Stimulated activated CD8-positive, alpha-beta memory T cell treated with anti-CD3 and anti-CD28 coated beads, Interleukin-12 subunit alpha, Interleukin-12 subunit beta, amount 100 ng/mL, for 24 hours (primary cell): ENCODE measurements at regions not wholly inside any gene's neighbourhood (a gene's known extent, or its start where the extent isn't known, plus 50 kb on each side); places are given as distances from the start of the nearest gene placed in this dataset.
"Not testable (repeated sequence)": the region's sequence is repeated elsewhere in the genome, so short reads cannot be mapped to it uniquely, and the experiment has no call there.

Source experiments
- DNase-seq: peaks from one replicate; pipeline ENCODE4 v3.0.0-alpha.2; 2020; ENCODE audit errors: extremely low read depth

DNA sequence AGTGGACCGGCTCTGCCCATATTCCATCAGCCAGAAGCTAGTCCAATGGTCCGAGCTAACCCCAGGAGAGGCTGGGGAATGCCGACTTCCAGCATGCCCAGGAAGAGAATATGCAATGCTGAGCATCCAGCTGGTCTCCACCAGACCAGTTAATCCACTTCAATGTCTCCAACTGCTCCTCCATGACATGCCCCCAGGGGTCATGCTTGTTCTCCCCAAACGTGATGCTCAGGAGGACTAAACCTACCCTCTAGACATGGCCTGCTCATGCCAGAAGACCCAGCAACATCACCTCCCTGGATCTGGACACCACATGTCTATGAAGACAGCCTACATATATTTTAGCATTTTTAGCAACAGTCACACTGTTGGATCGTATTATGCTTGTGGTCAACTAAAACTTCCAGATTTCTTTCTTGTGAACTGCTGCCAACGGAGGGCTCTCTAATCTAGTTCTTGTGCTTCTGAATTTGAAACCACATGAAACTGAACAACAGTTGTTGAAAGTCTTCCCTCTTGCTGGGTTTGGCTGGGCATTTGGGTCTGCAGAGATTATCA, 245.1 kb downstream of the SOX9 start:
- no peak for DNase-seq

DNA sequence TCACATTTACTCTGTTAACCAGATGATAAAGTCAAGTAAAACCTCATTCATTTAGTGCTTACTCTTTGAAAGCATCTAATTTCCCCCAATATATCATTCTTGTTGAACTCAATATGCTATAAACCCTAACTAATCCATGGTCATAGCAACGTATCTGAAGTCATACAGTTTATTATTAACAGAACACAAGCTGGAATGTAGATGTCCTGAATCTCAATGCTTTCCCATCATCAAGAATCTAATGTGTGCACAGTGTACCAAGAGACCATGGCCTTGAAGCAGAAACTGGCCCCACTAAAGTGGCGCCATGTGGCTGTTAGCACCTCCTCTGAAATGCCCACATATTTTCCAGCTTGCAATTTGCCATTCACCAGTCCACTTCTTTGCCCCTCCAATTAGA, 245.8 kb downstream of the SOX9 start:
- DNase-seq: no peak

GRCh38 chr17:72368191-72368590, 247.4 kb downstream of the SOX9 start:
- DNase-seq: no peak

GRCh38 chr17:72369366-72369765, 248.5 kb downstream of the SOX9 start:
- no peak for DNase-seq

DNA sequence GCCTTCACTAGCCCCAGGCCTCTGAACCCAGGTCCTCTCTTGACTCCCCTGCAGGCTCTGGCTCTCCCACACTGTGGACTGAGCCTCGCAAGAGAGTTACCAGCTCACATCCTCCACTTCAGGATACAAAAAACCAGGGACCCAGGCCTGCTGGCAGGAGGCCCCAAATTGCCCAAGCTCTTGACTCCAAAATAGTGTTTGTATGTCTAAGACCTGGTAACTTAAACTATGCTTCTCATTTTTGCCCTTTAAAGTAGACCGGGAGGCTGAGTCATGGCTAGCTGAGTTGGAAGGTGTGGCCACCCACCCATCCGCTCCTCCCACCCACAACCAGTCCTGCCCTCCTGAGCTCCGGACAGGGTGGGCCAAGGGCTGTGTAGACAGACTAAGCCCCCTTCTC, 250.0 kb downstream of the SOX9 start:
- no peak for DNase-seq

DNA sequence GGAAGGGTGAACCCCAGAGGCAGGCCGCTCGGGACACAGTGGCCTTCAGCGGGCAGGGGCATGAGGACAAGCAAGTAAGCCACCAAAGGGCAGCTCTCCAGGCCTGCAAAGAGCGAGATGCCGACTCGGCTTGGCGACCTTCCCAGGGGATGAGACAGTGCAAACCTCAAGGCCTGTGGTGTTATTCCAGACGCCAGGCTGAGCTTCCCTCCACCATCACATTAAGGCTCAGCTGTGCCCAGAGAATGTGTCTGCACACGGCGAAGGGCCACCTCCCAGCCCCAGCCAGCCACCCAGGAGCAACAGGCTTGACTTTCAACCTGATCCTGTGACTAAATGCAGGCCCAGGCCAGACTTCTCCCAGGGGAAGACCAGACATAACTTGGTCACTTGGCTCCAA, 251.4 kb downstream of the SOX9 start:
- DNase-seq: no peak

GRCh38 chr17:72373910-72374741, 253.3 kb downstream of the SOX9 start:
- no peak for DNase-seq

GRCh38 chr17:72376526-72377345, 255.9 kb downstream of the SOX9 start:
- DNase-seq: no peak

GRCh38 chr17:72378414-72379390, 257.9 kb downstream of the SOX9 start:
- no peak for DNase-seq

- DNase-seq: no peak
These were observed 258.7 kb downstream of the SOX9 start for GRCh38 chr17:72379516-72379915.

DNA sequence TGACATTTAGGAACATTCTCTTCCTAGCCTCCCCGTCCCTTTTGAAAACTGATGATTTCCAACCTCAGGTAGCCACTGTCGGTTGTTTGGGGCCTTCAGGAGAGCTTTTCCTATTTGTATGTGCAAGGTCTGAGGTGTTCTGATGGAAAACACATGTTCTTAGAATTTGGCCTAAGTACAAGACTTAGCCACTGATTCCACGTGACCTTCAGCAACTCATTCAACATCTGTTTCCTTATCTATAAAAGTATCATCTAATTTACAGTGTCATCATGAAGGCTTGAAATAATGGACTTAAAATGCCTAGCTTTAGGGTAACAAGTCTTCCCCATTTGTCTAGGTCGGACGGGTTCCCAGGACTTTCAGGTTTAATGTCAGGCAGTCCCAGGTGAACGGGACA, 259.3 kb downstream of the SOX9 start:
- no peak for DNase-seq

GRCh38 chr17:72380737-72381136, 259.9 kb downstream of the SOX9 start:
- DNase-seq: no peak

- no peak for DNase-seq
These were observed 261.0 kb downstream of the SOX9 start for GRCh38 chr17:72381597-72382397.

DNA sequence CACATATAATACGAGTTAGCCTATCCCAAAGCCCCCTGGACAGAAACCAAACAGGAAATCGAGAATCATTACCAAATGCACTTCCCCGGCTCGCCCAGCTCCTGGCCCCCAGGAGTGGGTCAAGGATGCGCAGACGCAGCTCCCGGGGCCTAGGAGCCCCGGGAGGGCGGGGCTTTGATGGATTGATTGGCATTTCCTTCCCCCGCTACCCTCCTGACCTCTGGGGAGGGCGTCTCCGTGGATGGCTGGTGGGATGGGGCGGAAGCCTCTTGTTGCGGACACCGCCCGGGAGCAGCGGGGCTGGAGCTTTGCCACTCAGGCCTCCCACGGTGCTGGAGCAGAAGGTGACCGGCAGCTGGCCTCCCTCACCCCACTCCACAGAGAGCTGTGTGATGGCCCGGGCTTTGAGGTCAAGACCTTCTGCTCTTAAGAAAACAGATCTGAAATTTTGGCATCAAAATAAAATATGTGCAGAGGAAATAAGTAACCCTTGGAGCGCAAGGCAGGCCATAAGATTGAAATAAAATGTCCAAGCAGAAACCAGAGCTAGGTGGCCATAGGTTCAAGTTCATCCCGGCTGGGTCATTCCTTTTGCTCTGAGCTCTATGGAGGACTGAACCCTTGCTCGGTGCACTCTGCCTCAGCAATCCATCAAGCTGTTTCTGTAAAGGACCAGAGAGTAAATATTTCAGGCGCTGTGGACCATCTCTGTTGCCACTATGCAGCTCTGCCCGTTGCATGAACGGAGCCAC, 262.3 kb downstream of the SOX9 start:
- no peak for DNase-seq

GRCh38 chr17:72385475-72385874, 264.7 kb downstream of the SOX9 start:
- no peak for DNase-seq

- DNase-seq: not testable (repeated sequence)
These were observed 265.4 kb downstream of the SOX9 start for GRCh38 chr17:72386173-72386572.

DNA sequence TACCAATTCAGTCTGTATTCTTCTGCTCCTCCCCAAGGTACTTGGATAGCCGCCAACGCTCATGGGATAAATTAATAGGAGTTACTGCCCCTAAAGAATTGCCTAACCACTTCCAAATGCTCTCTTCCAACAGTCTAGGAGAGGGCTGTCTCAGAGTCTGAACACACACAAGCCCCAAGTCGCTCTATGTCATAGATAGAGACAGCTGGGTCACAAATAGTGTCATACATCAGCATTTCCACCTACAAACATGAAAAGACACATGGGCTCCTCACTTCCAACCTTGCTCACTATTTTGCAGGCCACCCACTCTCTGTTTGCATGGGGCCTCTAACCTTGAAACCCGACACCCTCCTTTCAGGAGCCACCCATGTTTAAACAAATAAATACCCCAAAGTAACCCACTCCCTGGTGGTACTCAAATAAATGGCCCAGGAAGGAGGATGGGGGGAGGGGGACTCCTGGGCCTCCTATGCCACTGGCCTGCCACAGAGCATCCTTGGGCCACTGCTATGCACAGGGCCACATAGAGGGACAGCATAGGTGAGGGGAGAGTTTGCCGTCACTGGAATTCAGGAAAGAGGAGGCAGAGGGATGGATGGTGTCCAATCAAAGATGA, 265.9 kb downstream of the SOX9 start:
- no peak for DNase-seq

DNA sequence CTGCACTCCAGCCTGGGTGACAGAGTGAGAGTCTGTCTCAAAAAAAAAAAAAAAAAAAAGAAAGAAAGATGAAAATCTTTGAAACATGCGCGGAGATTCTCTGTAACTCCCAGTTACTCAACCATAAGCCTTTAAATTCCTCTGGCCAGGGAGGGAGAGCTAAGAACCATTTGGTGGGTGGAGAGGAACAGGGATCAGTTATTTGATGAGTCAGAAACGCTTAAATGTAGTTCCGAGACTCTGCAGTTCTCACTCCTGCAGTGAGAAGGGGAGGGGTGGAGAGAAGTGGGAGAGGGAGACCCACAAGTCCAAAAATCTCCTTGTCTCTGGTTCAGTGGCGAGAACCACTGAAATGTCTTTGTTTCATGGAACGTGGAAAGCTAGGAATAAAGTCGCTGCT, 266.7 kb downstream of the SOX9 start:
- DNase-seq: no peak

DNA sequence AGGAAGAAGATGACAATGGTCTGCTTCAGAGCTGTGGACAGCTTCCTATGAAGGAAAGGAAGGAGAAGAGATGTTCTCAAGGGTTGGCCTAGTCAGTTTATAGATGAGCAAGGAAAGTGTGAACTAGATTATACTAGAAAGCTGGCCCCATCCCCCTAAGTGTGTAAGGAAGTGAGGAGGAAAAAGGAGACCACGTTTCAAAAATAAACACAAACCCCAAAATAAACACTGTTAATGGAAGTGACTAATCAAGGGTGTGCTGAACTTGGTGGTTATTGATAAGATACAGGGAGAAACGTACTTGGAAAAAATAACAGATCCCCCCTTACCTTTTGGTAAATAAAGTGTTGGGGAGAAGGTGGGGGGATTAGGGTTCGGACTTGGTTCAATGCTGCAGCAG, 267.1 kb downstream of the SOX9 start:
- no peak for DNase-seq
